GOT3 (cell line): ENCODE measurements at regions not wholly inside any gene's neighbourhood (a gene's known extent, or its start where the extent isn't known, plus 50 kb on each side); places are given as distances from the start of the nearest gene placed in this dataset.
"Not testable (repeated sequence)": the region's sequence is repeated elsewhere in the genome, so short reads cannot be mapped to it uniquely, and the experiment has no call there.

Experiments
- DNase-seq: peaks from one replicate; lab custom pipeline; 2025; ENCODE audit warnings: mixed read lengths; lab: John Stamatoyannopoulos, UW

- DNase-seq: no peak
Observed at GRCh38 chr18:71075147-71075546, 786.3 kb downstream of the SOCS6 start.

GRCh38 chr18:71068338-71068737, 779.5 kb downstream of the SOCS6 start:
- no peak for DNase-seq

GRCh38 chr18:71049893-71050292, 761.0 kb downstream of the SOCS6 start:
- no peak for DNase-seq

GRCh38 chr18:71047882-71048281, 759.0 kb downstream of the SOCS6 start:
- no peak for DNase-seq

- DNase-seq: no peak
Observed at GRCh38 chr18:71045331-71046065, 756.7 kb downstream of the SOCS6 start.

GRCh38 chr18:71040161-71040560, 751.3 kb downstream of the SOCS6 start:
- no peak for DNase-seq

GRCh38 chr18:71038196-71038595, 749.4 kb downstream of the SOCS6 start:
- DNase-seq: no peak

GRCh38 chr18:71036783-71037182, 747.9 kb downstream of the SOCS6 start:
- DNase-seq: no peak

- DNase-seq: not testable (repeated sequence)
Observed at GRCh38 chr18:71031296-71032191, 742.7 kb downstream of the SOCS6 start.

- DNase-seq: not testable (repeated sequence)
Observed at GRCh38 chr18:71030085-71030484, 741.2 kb downstream of the SOCS6 start.

GRCh38 chr18:71028285-71028762, 739.5 kb downstream of the SOCS6 start:
- no peak for DNase-seq

- DNase-seq: no peak
Observed at GRCh38 chr18:71027531-71027930, 738.7 kb downstream of the SOCS6 start.

- no peak for DNase-seq
Observed at GRCh38 chr18:71025505-71026225, 736.8 kb downstream of the SOCS6 start.

- no peak for DNase-seq
Observed at GRCh38 chr18:71022389-71022788, 733.5 kb downstream of the SOCS6 start.

GRCh38 chr18:71021030-71021362, 732.2 kb downstream of the SOCS6 start:
- DNase-seq: no peak

GRCh38 chr18:71020342-71021029, 731.6 kb downstream of the SOCS6 start:
- DNase-seq: no peak

- no peak for DNase-seq
Observed at GRCh38 chr18:71018816-71019215, 730.0 kb downstream of the SOCS6 start.

GRCh38 chr18:71012789-71013188, 723.9 kb downstream of the SOCS6 start:
- DNase-seq: no peak

- DNase-seq: no peak
Observed at GRCh38 chr18:71011389-71011788, 722.5 kb downstream of the SOCS6 start.

GRCh38 chr18:71008257-71008656, 719.4 kb downstream of the SOCS6 start:
- DNase-seq: no peak

GRCh38 chr18:71001597-71001996, 712.8 kb downstream of the SOCS6 start:
- DNase-seq: no peak

- DNase-seq: no peak
Observed at GRCh38 chr18:70998490-70998889, 709.6 kb downstream of the SOCS6 start.
